Stimulated activated CD4-positive, alpha-beta T cell treated with anti-CD3 and anti-CD28 coated beads, Interleukin-12 subunit alpha, Interleukin-12 subunit beta, amount 100 ng/mL, for 24 hours (primary cell): ENCODE measurements at regions not wholly inside any gene's neighbourhood (a gene's known extent, or its start where the extent isn't known, plus 50 kb on each side); places are given as distances from the start of the nearest gene placed in this dataset.
"Not testable (repeated sequence)": the region's sequence is repeated elsewhere in the genome, so short reads cannot be mapped to it uniquely, and the experiment has no call there.

Experiments
- DNase-seq, 2 experiments: peaks; one replicate each; pipeline ENCODE4 v3.0.0-alpha.2; 2020; ENCODE audit warnings: low read depth in 2 of 2

DNA sequence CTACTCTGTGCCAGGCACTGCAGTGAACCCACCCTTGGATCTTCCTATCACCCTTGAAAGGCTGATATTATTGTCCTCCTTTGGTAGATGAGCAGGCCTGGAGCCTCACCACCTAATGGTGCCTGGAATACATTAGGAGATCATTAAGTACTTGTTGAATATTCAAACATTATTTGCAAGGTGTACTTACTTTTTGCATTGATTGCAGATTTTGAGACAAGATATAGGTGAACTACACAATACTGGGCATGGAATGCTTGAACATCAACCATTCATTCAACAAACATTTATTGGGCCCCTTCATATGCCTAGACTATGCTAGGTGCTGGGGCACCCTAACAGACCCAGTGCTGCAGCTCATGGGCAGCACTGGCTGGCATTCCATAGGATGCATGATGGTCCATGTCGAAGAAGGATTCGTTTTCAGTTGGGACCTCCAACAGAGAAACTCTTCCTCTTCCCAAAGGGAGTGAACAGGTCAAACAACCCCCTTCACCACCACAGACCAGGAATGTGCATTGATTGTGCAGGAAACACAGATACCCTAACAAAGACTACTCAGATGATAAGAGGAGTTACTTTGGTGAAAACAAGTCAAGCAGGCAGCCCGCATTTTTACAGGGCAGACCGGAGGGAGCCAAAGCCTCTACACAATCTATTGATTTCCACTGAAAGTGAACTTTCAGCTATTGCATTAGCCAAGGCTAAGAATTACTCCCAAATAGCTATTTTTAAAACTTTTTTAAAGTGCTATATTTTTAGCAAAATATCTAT is 149.6 kb upstream of the SH3BP4 start:
- DNase-seq: no peak

GRCh38 chr2:234797566-234798250 is 154.1 kb upstream of the SH3BP4 start:
- DNase-seq: no peak

DNA sequence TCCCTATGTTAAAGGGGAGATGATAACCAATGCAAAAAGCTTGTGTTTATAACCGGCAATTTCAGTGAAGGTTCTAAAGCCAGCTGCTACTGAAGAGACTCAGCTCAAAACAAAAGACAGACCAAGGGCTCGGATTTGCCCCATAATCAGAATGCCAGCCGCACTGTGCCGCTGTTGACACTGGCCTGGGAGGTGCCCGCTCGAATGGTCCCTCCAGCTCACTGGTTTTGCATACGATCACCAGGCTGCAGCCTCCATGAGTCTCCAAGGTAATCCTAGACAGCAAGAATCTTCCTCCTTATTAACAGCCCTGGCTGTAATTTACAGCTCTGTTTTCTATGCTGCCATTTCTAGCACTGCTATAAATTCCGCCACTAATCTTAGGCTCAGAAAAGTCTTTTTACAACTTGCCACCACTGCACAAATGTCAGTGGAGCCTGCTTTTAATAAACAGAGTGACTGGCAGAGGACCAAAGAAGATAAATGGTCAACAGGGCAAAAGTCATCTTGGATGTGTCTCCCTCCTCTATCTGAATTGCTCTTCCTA is 155.7 kb upstream of the SH3BP4 start:
- DNase-seq: no peak

- DNase-seq: no peak
Measured at GRCh38 chr2:234795272-234795920, 156.4 kb upstream of the SH3BP4 start.

DNA sequence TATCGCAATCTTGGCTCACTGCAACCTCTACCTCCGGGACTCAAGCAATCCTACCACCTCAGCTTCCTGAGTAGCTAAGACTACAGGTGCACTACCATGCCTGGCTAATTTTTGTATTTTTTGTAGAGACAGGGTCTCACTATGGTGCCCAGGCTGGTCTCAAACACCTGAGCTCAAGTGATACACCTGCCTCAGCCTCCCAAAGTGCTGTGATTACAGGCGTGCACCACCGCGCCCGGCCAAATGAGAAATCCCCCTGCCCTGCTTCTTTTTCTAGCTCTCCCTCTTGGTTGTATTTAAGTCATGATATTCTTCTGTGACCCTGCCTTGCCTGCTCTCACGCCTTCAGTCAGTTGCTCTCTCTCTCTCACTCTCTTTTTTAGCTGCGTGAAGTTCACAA is 157.0 kb upstream of the SH3BP4 start:
- no peak for DNase-seq

- no peak for DNase-seq
Measured at GRCh38 chr2:234793212-234793785, 158.5 kb upstream of the SH3BP4 start.

DNA sequence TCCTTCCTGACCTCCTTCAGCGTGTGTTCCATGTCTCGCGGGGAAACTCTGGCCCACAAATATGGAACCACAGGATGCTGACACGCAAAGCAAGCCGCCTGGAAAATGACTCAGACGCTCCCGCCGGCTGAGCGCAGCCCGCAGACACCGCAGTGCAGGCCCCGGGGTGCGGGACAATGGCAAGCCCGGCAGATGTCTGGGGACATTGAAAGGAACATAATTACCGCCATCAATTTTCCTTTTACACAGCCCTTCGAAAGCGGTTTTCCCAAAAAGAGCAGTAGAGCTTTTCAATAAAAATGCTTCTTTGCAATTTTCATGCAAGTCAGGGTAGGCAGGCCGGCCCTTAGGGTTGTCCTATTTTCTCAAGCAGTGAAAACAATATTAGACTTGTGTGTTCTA is 159.2 kb upstream of the SH3BP4 start:
- DNase-seq: no peak

DNA sequence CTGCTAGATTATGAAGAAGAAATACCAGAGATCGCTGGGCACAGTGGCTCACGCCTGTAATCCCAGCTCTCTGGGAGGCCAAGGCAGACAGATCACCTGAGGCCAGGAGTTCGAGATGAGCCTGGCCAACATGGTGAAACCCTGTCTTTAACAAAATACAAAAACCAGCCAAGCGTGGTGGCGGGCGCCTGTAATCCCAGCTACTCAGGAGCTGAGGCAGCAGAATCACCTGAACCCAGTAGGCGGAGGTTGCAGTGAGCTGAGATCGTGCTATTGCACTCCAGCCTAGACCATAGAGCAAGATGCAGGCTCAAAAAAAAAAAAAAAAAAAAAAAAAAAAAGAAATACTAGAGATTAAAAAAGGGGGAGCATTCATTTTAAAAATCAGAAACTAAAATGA is 159.7 kb upstream of the SH3BP4 start:
- DNase-seq: not testable (repeated sequence)

DNA sequence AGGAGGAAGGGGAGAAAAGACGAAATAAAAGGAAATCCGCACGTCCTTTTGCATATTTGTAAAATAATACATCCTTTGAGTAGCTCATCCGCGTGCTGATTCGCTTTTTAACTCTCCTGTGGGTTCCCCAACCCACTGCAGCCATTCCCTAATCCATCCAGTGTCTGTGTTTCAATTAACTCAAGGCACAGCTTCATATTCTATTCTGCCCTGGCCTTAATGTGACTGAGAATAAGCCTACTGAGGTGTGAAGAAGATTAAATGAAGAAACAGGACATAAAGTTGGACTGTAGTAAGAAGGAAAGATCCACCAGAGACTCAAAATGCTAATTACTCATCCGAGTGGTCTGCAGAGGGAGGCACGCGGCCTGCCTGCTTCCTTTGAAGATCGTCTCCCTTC is 161.4 kb upstream of the SH3BP4 start:
- DNase-seq: no peak

DNA sequence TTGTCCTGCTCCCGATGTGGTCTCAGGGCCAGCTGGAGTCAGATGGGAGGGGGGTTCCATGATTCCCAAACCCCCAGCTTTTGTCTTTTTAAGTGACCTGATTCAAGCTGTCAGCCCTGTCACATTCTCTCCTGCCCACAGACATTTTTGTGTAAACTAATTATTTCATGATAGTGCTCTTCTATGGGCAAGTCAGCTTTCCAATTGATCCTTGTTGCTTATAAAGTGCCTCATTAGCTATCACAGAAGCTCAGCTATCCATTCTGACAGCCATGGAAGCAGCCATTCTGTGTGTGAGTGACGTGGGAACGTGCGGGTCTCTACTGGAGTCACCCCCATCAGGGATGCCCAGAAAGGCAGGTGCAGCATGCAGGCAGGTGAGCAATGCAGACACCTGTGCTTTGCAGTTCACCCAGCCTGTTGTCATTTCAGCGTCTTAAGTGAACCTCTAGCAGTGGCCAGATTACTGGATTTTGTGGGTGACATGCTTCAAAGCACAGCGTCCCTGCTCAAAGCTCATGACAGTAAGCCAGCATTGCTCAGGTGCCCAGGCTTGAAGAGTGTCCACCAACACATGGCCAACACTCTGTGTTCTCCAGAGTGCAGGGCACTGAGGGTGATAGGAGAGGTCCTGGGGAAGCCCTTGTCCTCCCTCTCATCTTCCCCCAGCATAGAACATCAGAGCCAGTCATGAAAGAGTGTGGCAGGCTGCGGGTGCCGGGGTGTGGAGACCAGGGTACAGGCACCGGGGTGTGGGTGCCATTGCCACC is 162.1 kb upstream of the SH3BP4 start:
- DNase-seq: no peak

GRCh38 chr2:234788841-234789240 is 163.0 kb upstream of the SH3BP4 start:
- no peak for DNase-seq

DNA sequence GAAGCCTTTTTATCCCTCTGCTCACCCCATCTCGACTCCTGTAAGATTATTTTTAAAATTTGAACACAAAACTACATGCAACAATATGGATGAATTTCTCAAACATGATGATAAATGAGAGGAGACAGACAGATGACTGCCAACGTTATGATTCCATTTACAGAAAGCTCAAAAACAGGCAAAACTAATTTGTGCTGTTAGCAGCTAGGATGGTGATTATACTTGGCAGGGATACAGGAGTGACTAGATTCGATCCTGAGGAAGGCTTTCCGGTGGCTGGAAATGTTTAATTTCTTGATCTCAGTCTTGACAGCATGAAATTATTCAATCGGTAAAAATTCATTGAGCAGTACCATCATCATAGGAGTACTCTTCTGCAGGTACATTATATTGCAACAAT is 163.4 kb upstream of the SH3BP4 start:
- DNase-seq: no peak

DNA sequence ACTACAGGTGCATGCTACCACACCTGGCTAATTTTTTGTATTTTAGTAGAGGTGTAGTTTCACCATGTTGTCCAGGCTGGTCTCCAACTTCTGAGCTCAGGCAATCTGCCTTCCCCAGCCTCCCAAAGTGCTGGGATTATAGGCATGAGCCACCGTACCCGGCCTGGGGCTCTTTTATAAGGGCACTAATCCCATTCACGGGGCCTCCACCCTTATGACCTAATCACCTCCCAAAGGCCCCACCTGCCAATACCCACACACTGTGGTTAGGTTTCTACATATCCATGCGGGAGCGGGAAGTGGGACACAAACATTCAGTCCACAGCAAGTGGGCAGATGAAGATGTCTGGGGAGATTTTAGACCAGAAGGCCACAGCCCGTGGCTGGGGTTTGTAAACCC is 164.7 kb upstream of the SH3BP4 start:
- no peak for DNase-seq

GRCh38 chr2:234773764-234774409 is 177.9 kb upstream of the SH3BP4 start:
- DNase-seq: no peak

- no peak for DNase-seq
Measured at GRCh38 chr2:234773129-234773528, 178.7 kb upstream of the SH3BP4 start.

DNA sequence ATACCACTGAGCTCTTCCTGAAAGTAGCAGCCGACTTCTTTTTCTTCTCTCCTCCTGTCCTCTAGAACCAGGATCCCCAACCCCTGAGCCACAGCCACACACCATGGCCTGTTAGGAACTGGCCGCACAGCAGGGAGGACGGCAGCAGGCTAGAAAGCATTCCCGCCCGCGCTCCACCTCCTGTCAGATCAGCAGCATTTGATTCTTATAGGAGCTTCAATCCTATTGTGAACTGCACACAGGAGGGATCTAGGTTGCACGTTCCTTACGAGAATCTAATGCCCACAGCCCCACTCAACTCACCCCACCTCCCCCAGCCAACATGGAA is 179.1 kb upstream of the SH3BP4 start:
- DNase-seq: no peak

DNA sequence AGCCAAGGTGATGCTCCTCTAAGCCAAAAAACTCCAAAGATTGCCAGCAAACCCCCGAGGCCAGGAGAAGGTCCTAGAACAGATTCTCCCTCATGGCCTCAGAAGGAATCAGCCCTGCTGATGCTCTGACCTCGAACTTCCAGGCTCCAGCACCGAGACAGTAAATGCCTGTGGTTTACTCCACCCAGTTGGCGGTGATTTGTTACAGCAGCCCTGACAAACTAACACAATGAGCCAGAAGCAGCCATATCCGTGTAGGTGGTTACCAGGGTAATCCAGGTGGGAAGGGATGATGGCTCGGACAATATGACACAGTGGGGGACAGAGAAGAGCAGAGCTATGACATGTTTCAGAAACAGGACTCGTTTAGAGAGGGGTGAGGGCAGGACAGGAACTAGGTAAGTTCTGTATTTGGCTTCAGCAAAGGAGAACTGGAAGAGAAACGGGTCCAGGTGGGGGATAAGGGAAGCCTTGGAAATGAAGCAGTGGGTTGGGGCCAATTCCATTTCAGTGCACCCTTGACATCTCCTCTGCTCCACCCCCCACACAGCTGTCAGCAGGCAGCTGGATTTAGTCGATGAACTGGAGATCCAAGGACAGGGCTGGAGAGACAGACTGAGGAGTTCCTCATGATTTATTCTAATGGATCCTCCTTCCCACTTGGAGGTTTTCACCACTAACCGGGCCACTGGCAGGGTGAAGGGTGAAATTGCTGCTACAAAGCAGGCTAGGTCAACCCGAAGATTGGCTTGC is 179.7 kb upstream of the SH3BP4 start:
- no peak for DNase-seq

- no peak for DNase-seq
Measured at GRCh38 chr2:234771176-234771575, 180.6 kb upstream of the SH3BP4 start.

DNA sequence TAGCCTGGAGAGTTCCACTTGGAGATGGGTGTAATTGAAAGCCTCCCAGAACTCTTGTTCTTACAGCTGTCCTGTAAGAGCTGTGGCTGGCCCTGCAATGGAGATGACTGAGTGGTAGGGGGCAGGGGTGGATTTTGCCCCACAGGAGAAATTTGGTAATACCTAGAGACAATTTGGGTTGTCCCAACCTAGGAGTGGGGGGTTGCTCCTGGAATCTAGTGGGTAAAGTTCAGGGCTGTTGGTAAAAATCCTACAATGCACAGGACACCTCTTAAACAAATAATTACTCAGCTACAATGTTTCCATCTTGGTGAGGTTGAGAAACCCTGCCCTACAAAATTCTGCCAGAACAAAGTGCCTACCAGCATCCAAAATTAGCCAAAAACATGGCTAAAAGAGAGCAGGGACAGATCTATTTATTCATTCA is 181.1 kb upstream of the SH3BP4 start:
- DNase-seq: no peak

DNA sequence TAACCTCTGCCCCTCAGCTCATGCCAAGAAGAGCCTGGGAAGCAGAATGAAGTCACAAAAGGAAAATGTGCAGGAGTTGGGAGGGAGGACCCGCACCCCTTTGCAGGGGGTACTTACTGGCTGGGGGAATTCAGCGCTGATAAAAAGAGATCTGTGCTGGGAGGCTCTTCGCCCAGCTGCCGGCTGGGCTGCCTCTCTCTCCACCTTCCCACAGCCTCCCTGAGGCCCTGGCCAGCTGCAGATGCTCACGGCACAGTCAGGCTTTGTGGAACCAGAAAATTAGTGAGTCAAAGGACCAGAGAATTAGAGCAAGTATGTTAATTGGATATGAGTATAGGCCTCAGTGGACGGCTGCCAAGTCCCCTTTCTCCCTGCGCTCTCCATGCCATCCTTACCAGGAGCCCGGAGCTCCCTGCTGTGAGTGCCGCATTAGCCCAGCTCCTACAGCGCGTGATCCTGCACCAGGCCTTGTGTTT is 181.7 kb upstream of the SH3BP4 start:
- no peak for DNase-seq
